Activated CD4-positive, alpha-beta T cell treated with anti-CD3 and anti-CD28 coated beads, Interleukin-2, amount 50 U/mL, for 16 hours (primary cell): ENCODE measurements at regions not wholly inside any gene's neighbourhood (a gene's known extent, or its start where the extent isn't known, plus 50 kb on each side); places are given as distances from the start of the nearest gene placed in this dataset.
"Not testable (repeated sequence)": the region's sequence is repeated elsewhere in the genome, so short reads cannot be mapped to it uniquely, and the experiment has no call there.

Source experiments
- DNase-seq: peaks from one replicate; pipeline ENCODE4 v3.0.0-alpha.2; 2020

GRCh38 chr2:37759989-37760388, 88.5 kb upstream of the CDC42EP3 start:
- DNase-seq, result not testable (repeated sequence)

- no peak for DNase-seq
These were observed 89.0 kb upstream of the CDC42EP3 start for GRCh38 chr2:37760471-37760870.

- DNase-seq, result not testable (repeated sequence)
These were observed 90.8 kb upstream of the CDC42EP3 start for GRCh38 chr2:37762281-37762680.

GRCh38 chr2:37764739-37765138, 93.3 kb upstream of the CDC42EP3 start:
- DNase-seq, result no peak

- no peak for DNase-seq
These were observed 94.7 kb upstream of the CDC42EP3 start for GRCh38 chr2:37766106-37766505.

GRCh38 chr2:37767046-37767445, 95.6 kb upstream of the CDC42EP3 start:
- DNase-seq, result no peak

GRCh38 chr2:37767959-37768925, 96.8 kb upstream of the CDC42EP3 start:
- no peak for DNase-seq

GRCh38 chr2:37769551-37769950, 98.1 kb upstream of the CDC42EP3 start:
- no peak for DNase-seq

- no peak for DNase-seq
These were observed 99.4 kb upstream of the CDC42EP3 start for GRCh38 chr2:37770797-37771196.

GRCh38 chr2:37771600-37772088, 100.2 kb upstream of the CDC42EP3 start:
- no peak for DNase-seq

- DNase-seq, result no peak
These were observed 102.1 kb upstream of the CDC42EP3 start for GRCh38 chr2:37773371-37774130.

- not testable (repeated sequence) for DNase-seq
These were observed 102.9 kb upstream of the CDC42EP3 start for GRCh38 chr2:37774171-37774944.

- DNase-seq, result no peak
These were observed 103.8 kb upstream of the CDC42EP3 start for GRCh38 chr2:37774976-37775907.

- no peak for DNase-seq
These were observed 104.4 kb upstream of the CDC42EP3 start for GRCh38 chr2:37775908-37776250.

GRCh38 chr2:37776487-37776886, 105.0 kb upstream of the CDC42EP3 start:
- DNase-seq, result no peak

- DNase-seq, result no peak
These were observed 107.7 kb upstream of the CDC42EP3 start for GRCh38 chr2:37779139-37779538.

- no peak for DNase-seq
These were observed 108.4 kb upstream of the CDC42EP3 start for GRCh38 chr2:37779611-37780386.

GRCh38 chr2:37780387-37780676, 108.9 kb upstream of the CDC42EP3 start:
- no peak for DNase-seq

- no peak for DNase-seq
These were observed 109.6 kb upstream of the CDC42EP3 start for GRCh38 chr2:37781028-37781427.

- DNase-seq, result no peak
These were observed 110.8 kb upstream of the CDC42EP3 start for GRCh38 chr2:37782155-37782673.
